ENCODE measurements at regions not wholly inside any gene's neighbourhood (a gene's known extent, or its start where the extent isn't known, plus 50 kb on each side); places are given as distances from the start of the nearest gene placed in this dataset.

DNA sequence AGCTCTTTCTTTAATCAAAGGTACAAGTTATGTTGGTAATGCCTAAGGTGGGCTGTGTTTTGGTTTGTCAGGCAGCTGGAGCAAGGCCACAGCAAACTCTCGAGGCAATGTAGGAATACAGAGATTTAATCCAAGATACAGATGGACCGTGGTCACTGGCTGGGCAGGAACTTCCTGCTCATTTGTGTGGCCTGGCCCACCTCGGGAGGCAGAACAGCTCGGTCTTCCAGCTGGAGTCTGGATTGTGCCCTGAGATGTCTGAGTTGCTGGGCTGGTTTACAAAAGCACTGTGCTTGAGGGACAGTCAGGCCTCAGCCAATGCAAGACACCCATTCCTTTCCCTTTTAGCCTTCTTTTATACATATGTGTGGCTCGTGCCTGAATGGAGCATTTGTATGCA lies 506.1 kb upstream of the SALL3 start:
- TF ChIP-seq, protein P1, sequence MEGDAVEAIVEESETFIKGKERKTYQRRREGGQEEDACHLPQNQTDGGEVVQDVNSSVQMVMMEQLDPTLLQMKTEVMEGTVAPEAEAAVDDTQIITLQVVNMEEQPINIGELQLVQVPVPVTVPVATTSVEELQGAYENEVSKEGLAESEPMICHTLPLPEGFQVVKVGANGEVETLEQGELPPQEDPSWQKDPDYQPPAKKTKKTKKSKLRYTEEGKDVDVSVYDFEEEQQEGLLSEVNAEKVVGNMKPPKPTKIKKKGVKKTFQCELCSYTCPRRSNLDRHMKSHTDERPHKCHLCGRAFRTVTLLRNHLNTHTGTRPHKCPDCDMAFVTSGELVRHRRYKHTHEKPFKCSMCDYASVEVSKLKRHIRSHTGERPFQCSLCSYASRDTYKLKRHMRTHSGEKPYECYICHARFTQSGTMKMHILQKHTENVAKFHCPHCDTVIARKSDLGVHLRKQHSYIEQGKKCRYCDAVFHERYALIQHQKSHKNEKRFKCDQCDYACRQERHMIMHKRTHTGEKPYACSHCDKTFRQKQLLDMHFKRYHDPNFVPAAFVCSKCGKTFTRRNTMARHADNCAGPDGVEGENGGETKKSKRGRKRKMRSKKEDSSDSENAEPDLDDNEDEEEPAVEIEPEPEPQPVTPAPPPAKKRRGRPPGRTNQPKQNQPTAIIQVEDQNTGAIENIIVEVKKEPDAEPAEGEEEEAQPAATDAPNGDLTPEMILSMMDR (IDR thresholded peaks at IDR 0.05) = no peak
- no peak for TF ChIP-seq POLR2A (IDR thresholded peaks at IDR 0.05)

All from heart left ventricle (tissue), 13 donors.